ENCODE measurements at regions not wholly inside any gene's neighbourhood (a gene's known extent, or its start where the extent isn't known, plus 50 kb on each side); places are given as distances from the start of the nearest gene placed in this dataset.

DNA sequence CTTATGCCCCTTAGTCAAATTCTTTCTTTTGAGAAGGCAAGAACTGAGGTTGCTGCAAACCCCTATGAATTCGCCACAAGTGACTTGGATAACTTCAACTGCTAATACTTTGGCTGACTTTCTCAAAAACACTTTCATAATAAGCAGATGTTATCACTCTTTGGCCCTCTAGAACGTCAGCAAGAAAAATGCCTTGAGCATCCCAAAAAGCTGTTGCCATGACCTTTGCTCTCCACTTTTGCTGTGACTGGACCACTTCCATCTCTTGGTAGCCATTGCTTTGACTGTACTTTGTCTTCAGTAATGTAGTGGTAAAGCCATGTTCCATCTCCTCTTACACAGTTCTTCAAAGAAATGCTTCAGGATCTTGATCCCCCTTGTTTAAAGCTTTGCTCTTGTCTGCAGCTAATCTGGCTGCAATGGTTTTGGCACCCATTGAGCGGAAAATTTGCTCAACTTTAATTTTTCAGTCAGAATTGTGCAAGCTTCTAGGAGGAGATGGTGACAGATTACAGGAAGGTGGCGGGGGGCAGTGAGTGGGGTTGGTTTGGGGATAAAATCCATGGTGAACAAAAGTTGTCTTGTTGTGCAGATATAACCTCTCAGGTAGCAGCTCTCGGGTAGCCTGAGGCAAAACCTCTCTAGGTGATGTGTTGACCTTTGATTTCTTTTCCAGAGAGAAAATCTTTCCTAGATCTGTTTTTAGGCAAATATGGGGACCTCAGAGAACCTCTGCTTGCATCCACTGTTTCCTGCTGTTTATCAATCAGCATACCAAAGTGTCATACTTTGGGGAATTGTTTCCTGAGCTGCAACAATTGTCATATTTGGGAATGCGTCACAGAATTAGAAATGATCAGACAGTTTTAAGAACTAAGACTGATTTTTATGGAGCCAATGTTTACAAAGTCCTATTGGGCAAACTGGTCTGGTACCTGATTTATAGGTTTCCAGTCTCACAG, 83.6 kb downstream of the CCR1 start:
- H3K36me3 ChIP-seq (ENCODE audit: insufficient read depth): no peaks in the 10 kb centered on the region
- H3K4me3 ChIP-seq (ENCODE audit: low read depth, low read length): no peak overlapping the region
- H3K4me1 ChIP-seq (ENCODE audit: insufficient read depth): no peaks in the 10 kb centered on the region
- WGBS: 55% methylated on average over 6 of the region's 6 CpGs
- H3K27ac ChIP-seq (ENCODE audit: low read depth): no peak overlapping the region
- DNase-seq (ENCODE audit: extremely low spot score): no peak

DNA sequence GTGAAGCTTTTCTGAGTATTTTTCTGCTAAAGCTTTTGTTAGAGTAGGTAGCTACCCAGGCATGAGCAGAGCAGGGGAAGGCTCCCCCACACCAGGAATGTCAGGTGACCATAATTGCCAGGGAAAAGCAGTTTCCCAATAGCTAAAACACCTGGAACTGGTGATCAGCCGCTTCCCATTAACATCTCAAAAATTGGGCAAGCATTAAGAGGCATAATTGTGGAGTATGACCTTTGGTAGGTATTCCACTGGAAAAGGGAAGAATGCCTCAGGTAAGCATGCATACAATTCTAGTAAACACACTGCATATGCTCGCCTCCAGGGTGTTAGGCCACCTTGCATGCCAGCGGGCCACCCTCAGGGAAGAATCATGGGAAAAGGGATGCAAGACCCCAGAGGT, 84.5 kb downstream of the CCR1 start:
- H3K27ac ChIP-seq (ENCODE audit: low read depth): no peak overlapping the region
- no peak for DNase-seq (ENCODE audit: extremely low spot score)
- 89% methylated on average over 3 of the region's 3 CpGs for WGBS

DNA sequence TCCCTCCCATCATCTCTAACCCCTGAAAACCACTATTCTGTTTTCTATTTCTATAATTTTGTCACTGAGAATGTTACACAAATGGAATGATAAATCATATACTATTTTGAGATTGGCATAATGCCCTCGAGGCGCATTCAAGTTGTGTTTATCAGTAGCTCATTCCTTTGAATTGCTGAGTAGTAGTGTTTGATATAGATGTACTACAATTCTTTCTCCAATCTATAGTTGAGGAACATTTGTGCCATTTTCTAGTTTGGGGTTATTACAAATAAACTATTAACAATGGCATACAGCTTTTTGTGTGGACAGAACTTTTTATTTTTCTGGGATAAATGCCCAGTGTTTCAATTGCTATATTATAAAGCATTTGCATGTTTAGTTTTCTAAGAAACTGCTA, 86.0 kb downstream of the CCR1 start:
- 35% methylated on average over 2 of the region's 2 CpGs for WGBS
- DNase-seq (ENCODE audit: extremely low spot score): no peak
- H3K36me3 ChIP-seq (ENCODE audit: insufficient read depth): no peaks in the 10 kb centered on the region
- no peak overlapping the region for H3K4me3 ChIP-seq (ENCODE audit: low read depth, low read length)
- H3K4me1 ChIP-seq (ENCODE audit: insufficient read depth): no peaks in the 10 kb centered on the region
- no peak overlapping the region for H3K27ac ChIP-seq (ENCODE audit: low read depth)

More for the DNA sequence above, 84.5 kb downstream of the CCR1 start:
- H3K4me1 ChIP-seq (ENCODE audit: insufficient read depth): no peaks in the 10 kb centered on the region
- no peak overlapping the region for H3K4me3 ChIP-seq (ENCODE audit: low read depth, low read length)
- H3K36me3 ChIP-seq (ENCODE audit: insufficient read depth): no peaks in the 10 kb centered on the region

DNA sequence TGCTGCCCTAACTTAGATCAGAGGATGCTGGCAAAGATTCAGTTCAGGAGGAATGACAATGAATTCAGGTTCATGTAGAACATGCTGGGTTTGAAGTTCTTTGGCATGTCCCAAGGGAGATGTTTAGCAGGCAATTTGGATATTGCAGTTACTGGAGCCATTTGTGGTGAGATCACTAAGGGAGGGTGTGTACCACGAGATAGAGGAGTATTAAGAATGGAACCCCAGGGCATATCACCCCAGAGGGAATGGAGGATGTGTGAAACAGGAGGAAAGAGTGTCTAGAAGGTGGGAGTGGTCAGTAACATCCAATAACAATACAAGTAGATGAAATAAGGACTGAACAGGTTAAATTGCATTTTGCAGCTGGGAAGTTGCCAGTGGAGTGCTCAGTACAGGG, 87.1 kb downstream of the CCR1 start:
- DNase-seq (ENCODE audit: extremely low spot score): no peak
- no peak overlapping the region for H3K4me3 ChIP-seq (ENCODE audit: low read depth, low read length)
- no peak overlapping the region for H3K27ac ChIP-seq (ENCODE audit: low read depth)
- 61% methylated on average over 1 of the region's 1 CpG for WGBS
- H3K36me3 ChIP-seq (ENCODE audit: insufficient read depth): no peaks in the 10 kb centered on the region
- H3K4me1 ChIP-seq (ENCODE audit: insufficient read depth): no peaks in the 10 kb centered on the region

DNA sequence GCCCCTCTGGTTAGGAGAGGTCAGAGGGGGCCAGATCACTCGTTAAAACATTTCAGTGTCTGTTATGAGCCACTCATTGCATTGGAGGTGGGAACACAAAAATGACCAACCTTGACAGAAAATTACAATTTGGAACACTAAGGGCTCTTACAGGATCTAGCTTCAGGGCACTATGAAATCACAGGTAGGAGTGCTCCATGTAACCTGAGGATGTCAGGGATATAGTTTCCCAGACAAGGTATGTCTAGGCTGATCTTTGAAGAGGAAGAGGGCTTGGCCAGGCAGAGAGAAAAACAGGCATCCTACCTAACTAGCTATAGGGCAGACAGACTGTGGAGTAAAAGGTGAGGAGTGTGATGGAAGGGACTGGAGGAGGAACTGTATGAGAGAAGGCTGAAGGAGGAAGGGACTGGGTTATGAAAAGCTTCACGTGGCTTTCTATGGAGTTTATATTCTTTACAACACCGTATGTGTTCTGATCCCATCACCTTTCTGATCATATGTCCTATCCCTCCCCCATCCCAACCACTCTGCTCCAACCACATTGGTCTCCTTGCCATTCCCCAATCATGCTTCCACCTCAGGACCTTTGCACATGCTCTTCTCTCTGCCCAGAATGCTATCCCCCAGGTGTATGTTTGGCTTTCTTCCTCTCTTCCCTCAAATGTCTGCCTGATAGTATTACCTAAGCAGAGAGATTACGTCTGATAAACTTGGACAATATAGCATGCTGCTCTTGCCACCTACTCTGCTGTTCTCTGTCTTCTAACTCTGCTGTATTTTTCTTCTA, 88.2 kb downstream of the CCR1 start:
- Histone ChIP-seq H3K4me1 (ENCODE audit: insufficient read depth) (no peaks in the 10 kb centered on the region), H3K4me3 (ENCODE audit: low read depth, low read length) (no peak overlapping the region), H3K27ac (ENCODE audit: low read depth) (no peak overlapping the region), H3K36me3 (ENCODE audit: insufficient read depth) (no peaks in the 10 kb centered on the region)
- 73% methylated on average over 4 of the region's 4 CpGs for WGBS
- DNase-seq (ENCODE audit: extremely low spot score): no peak

DNA sequence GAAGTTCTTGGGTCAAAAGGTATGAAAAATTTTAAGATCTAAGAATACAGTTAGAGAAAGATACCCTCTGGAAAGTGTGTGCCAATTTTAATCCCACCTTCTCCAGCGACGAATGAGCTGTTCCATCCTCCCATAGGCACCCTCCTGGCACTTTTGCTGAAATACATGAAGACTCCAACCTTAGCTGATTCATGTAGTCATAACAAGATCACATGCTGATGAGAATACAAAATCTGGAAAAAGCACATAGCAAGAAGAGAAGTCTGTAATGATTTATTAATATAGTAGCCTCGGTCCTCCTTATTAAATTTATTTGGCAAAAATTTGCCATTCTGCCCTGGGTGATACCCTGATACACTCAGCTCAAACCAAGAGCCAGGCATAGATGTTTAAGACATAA, 88.9 kb downstream of the CCR1 start:
- DNase-seq (ENCODE audit: extremely low spot score): no peak
- H3K36me3 ChIP-seq (ENCODE audit: insufficient read depth): no peaks in the 10 kb centered on the region
- no peaks in the 10 kb centered on the region for H3K4me1 ChIP-seq (ENCODE audit: insufficient read depth)
- 70% methylated on average over 3 of the region's 3 CpGs for WGBS
- no peak overlapping the region for H3K4me3 ChIP-seq (ENCODE audit: low read depth, low read length)
- no peak overlapping the region for H3K27ac ChIP-seq (ENCODE audit: low read depth)

DNA sequence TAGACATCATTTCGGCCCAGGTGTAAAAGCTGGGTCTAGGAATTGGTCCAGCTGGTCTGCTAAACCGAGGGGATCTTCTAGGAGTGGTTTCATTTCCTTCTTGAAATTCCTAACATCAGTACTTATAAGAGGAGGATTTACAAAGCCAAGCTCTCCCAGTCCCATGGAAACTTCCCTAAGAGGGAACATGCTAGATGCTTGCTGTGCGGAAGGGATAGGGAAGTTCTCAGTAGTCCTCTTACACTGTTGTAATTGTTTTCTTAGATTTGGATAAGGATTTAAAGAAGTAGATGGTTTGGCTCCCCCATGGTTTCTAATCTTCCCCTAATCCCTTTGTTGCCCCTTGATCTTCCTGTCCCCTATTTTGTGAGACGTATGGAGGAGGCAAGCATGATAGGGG, 89.7 kb upstream of the XCR1 start:
- no peak for DNase-seq (ENCODE audit: extremely low spot score)
- Histone ChIP-seq H3K36me3 (ENCODE audit: insufficient read depth) (no peaks in the 10 kb centered on the region), H3K4me1 (ENCODE audit: insufficient read depth) (no peaks in the 10 kb centered on the region), H3K4me3 (ENCODE audit: low read depth, low read length) (no peak overlapping the region), H3K27ac (ENCODE audit: low read depth) (no peak overlapping the region)
- 87% methylated on average over 4 of the region's 4 CpGs for WGBS

DNA sequence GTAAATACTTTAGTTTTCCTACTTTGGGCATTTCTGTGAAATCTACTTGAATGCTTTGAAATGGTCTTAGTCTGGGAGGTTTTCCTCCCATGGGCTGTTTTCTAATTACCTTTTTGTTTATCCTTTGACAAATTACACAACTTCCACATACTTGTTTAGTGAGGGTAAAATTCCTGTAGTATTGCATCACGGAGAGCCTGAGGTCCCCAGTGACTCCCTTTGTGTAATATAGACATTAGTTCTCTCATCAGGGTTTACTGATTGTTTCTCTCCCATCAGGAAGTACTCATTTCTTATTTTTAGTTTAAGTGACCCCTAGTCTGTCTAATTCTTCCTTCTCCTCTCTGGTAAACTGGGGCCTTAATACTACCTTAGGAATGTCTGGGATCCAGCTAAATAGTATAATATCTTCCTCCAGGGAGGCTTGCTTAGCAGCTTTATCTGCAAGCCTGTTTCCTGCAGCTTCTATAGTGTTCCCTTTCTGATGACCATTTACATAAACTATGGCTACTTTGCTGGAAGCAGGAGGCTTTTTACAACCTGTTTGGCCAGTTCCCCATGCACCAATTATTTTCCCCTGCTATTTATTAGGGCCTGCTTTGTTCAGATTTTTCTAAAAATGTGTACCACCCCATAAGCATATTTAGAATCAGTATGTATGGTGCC, 87.2 kb upstream of the XCR1 start:
- 1% methylated on average over 1 of the region's 1 CpG for WGBS
- Histone ChIP-seq H3K4me3 (ENCODE audit: low read depth, low read length) (no peak overlapping the region), H3K27ac (ENCODE audit: low read depth) (peak overlapping the region; percentile 79), H3K36me3 (ENCODE audit: insufficient read depth) (no peaks in the 10 kb centered on the region), H3K4me1 (ENCODE audit: insufficient read depth) (no peaks in the 10 kb centered on the region)
- no peak for DNase-seq (ENCODE audit: extremely low spot score)

DNA sequence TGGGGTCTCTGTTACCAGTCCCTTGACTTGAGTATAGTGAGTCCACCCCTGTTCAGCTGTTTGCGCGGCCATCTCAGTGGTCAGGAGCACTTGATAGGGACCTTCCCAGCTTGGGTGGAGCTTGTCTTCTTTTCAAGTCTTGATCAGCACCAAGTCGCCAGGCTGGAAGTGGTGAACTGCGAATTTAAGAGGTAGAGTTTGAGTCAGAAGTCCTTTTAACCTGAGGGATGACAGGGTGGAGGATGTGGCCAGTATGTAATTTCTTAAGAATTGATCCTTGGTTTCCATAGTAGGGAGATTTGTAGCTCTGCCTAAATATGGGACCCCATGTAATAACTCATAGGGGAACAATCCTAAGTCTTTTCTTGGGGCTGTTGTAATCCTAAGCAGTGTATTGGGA, 86.3 kb upstream of the XCR1 start:
- Histone ChIP-seq H3K27ac (ENCODE audit: low read depth) (no peak overlapping the region), H3K4me3 (ENCODE audit: low read depth, low read length) (no peak overlapping the region), H3K4me1 (ENCODE audit: insufficient read depth) (no peaks in the 10 kb centered on the region), H3K36me3 (ENCODE audit: insufficient read depth) (no peaks in the 10 kb centered on the region)
- 97% methylated on average over 4 of the region's 4 CpGs for WGBS
- no peak for DNase-seq (ENCODE audit: extremely low spot score)

DNA sequence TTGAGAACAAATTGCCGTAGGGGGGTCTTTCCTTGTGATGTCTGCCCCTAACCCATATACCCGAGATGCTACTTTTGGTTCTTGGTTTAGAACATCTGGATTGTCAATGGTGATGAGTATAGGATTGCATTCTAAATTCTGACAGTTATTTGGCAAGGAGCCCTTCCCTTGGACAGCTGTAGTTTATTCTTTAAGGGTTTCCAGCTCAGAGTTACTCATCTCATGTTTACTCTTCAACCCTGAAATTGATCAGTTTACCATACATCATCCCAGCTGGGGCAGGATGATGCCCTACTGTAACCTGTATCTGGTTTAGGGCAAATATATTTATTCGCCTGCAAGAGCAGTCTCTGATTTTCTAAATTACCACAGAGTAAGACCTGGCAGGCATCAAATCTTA, 85.7 kb upstream of the XCR1 start:
- H3K4me3 ChIP-seq (ENCODE audit: low read depth, low read length): no peak overlapping the region
- no peaks in the 10 kb centered on the region for H3K36me3 ChIP-seq (ENCODE audit: insufficient read depth)
- WGBS: 64% methylated on average over 3 of the region's 3 CpGs
- H3K4me1 ChIP-seq (ENCODE audit: insufficient read depth): no peaks in the 10 kb centered on the region
- no peak for DNase-seq (ENCODE audit: extremely low spot score)
- no peak overlapping the region for H3K27ac ChIP-seq (ENCODE audit: low read depth)

DNA sequence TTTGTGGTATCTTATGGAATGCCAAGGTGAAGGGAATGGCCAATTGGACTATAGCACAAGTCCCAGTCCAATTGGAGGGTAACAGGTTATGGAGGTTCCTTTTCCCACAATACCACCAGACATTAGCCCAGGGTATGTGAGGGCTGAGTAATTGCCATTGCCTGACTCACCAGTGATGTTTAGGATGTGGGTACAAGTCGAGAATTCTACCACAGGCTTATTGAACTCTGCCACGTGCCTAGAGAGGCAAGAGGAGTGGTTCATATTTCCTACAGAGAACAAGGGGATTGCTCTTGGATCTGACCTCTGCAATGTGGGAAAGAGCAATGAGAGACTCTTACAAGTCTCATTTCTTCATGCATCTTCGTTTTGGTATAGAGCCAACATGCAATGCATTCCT, 85.0 kb upstream of the XCR1 start:
- H3K4me1 ChIP-seq (ENCODE audit: insufficient read depth): no peaks in the 10 kb centered on the region
- H3K27ac ChIP-seq (ENCODE audit: low read depth): no peak overlapping the region
- no peak overlapping the region for H3K4me3 ChIP-seq (ENCODE audit: low read depth, low read length)
- DNase-seq (ENCODE audit: extremely low spot score): no peak
- 84% methylated on average over 3 of the region's 3 CpGs for WGBS
- H3K36me3 ChIP-seq (ENCODE audit: insufficient read depth): no peaks in the 10 kb centered on the region

DNA sequence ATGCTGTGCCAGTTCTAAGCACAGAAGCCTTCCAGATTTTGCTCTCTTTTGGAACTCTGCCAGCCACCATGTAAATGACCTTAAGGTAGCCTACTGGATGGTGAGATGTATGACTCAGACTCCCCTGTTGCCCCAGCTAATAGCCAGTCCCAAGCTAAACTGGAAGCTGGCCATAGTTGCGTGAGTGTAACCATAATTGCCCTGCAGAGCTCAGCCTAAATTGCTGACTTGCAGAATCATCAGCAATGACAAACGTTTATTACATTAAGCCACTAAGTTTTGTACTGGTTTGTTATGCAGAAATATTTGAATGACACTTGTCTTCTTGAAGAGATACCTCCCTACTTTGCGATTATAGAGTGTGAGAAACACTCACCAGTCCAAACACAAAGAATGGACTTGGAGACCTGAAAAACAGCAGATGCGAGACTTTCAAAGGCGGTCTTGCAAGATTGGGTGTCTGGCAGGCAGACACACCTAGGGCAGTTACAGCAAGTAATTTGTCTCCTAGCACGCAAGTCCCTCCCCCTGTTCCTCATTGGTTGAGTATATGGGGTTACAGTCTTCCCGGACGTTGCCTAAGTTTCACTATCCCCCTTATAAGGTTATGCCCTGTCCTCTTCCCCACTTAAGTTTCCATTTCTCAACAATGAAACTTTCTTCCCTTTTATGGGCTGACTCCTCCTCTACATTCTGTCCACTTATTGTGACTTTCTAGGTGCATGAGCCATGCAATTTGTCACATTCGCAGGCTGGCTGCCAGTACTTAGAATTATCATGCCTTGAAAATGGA, 83.6 kb upstream of the XCR1 start:
- H3K4me1 ChIP-seq (ENCODE audit: insufficient read depth): no peaks in the 10 kb centered on the region
- no peak for DNase-seq (ENCODE audit: extremely low spot score)
- no peak overlapping the region for H3K27ac ChIP-seq (ENCODE audit: low read depth)
- WGBS: 65% methylated on average over 9 of the region's 9 CpGs
- H3K36me3 ChIP-seq (ENCODE audit: insufficient read depth): no peaks in the 10 kb centered on the region
- H3K4me3 ChIP-seq (ENCODE audit: low read depth, low read length): no peak overlapping the region

DNA sequence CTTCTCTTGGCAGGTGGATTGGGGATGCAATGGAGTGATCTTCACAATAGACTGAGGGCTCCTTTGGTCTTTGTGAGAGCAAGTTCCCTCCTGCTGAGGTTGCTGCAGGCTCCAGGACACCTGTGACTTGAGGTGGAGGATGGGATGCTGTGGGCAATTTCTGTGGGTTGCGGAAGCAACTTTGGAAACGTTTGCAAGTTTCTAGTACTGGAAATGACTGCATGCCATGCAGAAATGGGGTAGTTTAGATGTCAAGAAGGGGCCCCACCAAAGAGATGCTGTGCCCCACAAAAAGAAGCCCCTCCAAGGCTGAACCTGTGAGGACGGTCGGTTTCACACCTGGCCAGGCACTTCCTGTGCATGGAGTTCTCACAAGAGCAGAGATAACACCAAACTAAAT, 80.4 kb upstream of the XCR1 start:
- H3K4me3 ChIP-seq (ENCODE audit: low read depth, low read length): no peak overlapping the region
- no peaks in the 10 kb centered on the region for H3K4me1 ChIP-seq (ENCODE audit: insufficient read depth)
- H3K36me3 ChIP-seq (ENCODE audit: insufficient read depth): no peaks in the 10 kb centered on the region
- WGBS: 67% methylated on average over 4 of the region's 4 CpGs
- no peak for DNase-seq (ENCODE audit: extremely low spot score)
- no peak overlapping the region for H3K27ac ChIP-seq (ENCODE audit: low read depth)
